Activated B cell treated with CpG ODN at 0.5 μM for 24 hours (primary cell): ENCODE measurements at regions not wholly inside any gene's neighbourhood (a gene's known extent, or its start where the extent isn't known, plus 50 kb on each side); places are given as distances from the start of the nearest gene placed in this dataset.

Experiments
- ATAC-seq: fragments of 200-7000 bp; cut with Tn5 transposase; one replicate; pipeline ENCODE4 v1.10.0; 2021; ENCODE audit warnings: low read depth, mild to moderate bottlenecking, moderate library complexity
- CTCF ChIA-PET: fragments of 350-600 bp; sonication (Branson Sonifier 250); formaldehyde crosslinking; loops from one replicate; lab custom pipeline; 2021; ENCODE audit warnings: antibody characterized with exemption; lab: Charles Lee
- POLR2A ChIA-PET: fragments of 350-600 bp; sonication (Branson Sonifier 250); formaldehyde crosslinking; loops from one replicate; lab custom pipeline; 2021; ENCODE audit warnings: antibody characterized with exemption; lab: Charles Lee
- DNase-seq: peaks from one replicate; pipeline ENCODE4 v3.0.0; 2022
- H3K27ac Mint-ChIP-seq: one replicate; pipeline ENCODE4 v1.8.0; 2020; ENCODE audit warnings: mixed read lengths
- H3K27me3 Mint-ChIP-seq: one replicate; pipeline ENCODE4 v1.8.0; 2021; ENCODE audit warnings: mixed read lengths
- H3K36me3 Mint-ChIP-seq: one replicate; pipeline ENCODE4 v1.8.0; 2021; ENCODE audit warnings: low read depth, mixed read lengths
- H3K4me1 Mint-ChIP-seq: one replicate; pipeline ENCODE4 v1.8.0; 2021; ENCODE audit warnings: mixed read lengths
- H3K4me3 Mint-ChIP-seq: one replicate; pipeline ENCODE4 v1.8.0; 2020; ENCODE audit warnings: mild to moderate bottlenecking, mixed read lengths
- H3K9me3 Mint-ChIP-seq: one replicate; pipeline ENCODE4 v1.8.0; 2020; ENCODE audit warnings: mixed read lengths
- CTCF ChIP-seq: fragments of 200-600 bp; IDR thresholded peaks from one replicate; pipeline ENCODE4 v1.8.0; 2022; ENCODE audit warnings: antibody characterized with exemption, mild to moderate bottlenecking
- intact Hi-C: fragments of 100-400 bp; cut with micrococcal nuclease; formaldehyde crosslinking; loops from one replicate; pipeline ENCODE4 v1.15.1; 2024

- no peaks in the 10 kb centered on the region for H3K27me3 Mint-ChIP-seq
Observed at GRCh38 chr7:92956575-92956974, 120.2 kb upstream of the CDK6 start.

GRCh38 chr7:92955081-92955480, 118.7 kb upstream of the CDK6 start:
- ChIA-PET CTCF (no interaction called here), POLR2A (no interaction called here)
- ATAC-seq (no peak), DNase-seq (no peak)
- TF ChIP-seq CTCF, result no peak
- Mint-ChIP-seq H3K4me3 (no peak overlapping the region), H3K36me3 (no peaks in the 10 kb centered on the region), H3K9me3 (peaks cover 16% of the 10 kb centered on the region), H3K27me3 (no peaks in the 10 kb centered on the region), H3K27ac (no peak overlapping the region), H3K4me1 (no peaks in the 10 kb centered on the region)
- intact Hi-C loops, result no loop called here

More at GRCh38 chr7:92956575-92956974, 120.2 kb upstream of the CDK6 start:
- Mint-ChIP-seq H3K36me3 (no peaks in the 10 kb centered on the region), H3K27ac (no peak overlapping the region), H3K4me3 (no peak overlapping the region), H3K9me3 (peaks cover 16% of the 10 kb centered on the region), H3K4me1 (no peaks in the 10 kb centered on the region)
- ChIA-PET POLR2A (no interaction called here), CTCF (no interaction called here)
- intact Hi-C loops, result no loop called here
- DNase-seq (no peak), ATAC-seq (no peak)
- TF ChIP-seq CTCF, result no peak

- POLR2A ChIA-PET, result no interaction called here
- Mint-ChIP-seq H3K9me3 (peaks cover 13% of the 10 kb centered on the region), H3K36me3 (no peaks in the 10 kb centered on the region), H3K27me3 (no peaks in the 10 kb centered on the region), H3K4me3 (no peak overlapping the region), H3K27ac (no peak overlapping the region), H3K4me1 (no peaks in the 10 kb centered on the region)
- ATAC-seq (no peak), DNase-seq (no peak)
- no peak for TF ChIP-seq CTCF
- CTCF ChIA-PET, result no interaction called here
- intact Hi-C loops, result no loop called here
Observed at GRCh38 chr7:92953657-92954056, 117.3 kb upstream of the CDK6 start.

- CTCF ChIA-PET, result no interaction called here
- no peaks in the 10 kb centered on the region for H3K9me3 Mint-ChIP-seq
Observed at GRCh38 chr7:92949748-92950147, 113.4 kb upstream of the CDK6 start.

GRCh38 chr7:92945840-92946239, 109.5 kb upstream of the CDK6 start:
- ATAC-seq (no peak), DNase-seq (no peak)
- intact Hi-C loops, result no loop called here
- no peaks in the 10 kb centered on the region for H3K4me1 Mint-ChIP-seq
- H3K9me3 Mint-ChIP-seq, result peaks cover 2% of the 10 kb centered on the region
- H3K4me3 Mint-ChIP-seq, result no peak overlapping the region
- H3K27ac Mint-ChIP-seq, result no peak overlapping the region
- CTCF ChIA-PET, result no interaction called here
- TF ChIP-seq CTCF, result no peak
- no peaks in the 10 kb centered on the region for H3K36me3 Mint-ChIP-seq
- H3K27me3 Mint-ChIP-seq, result no peaks in the 10 kb centered on the region
- POLR2A ChIA-PET, result no interaction called here

More at GRCh38 chr7:92949748-92950147, 113.4 kb upstream of the CDK6 start:
- H3K27ac Mint-ChIP-seq, result no peak overlapping the region
- H3K27me3 Mint-ChIP-seq, result no peaks in the 10 kb centered on the region
- POLR2A ChIA-PET, result no interaction called here
- ATAC-seq (no peak), DNase-seq (no peak)
- TF ChIP-seq CTCF, result no peak
- intact Hi-C loops, result no loop called here
- no peak overlapping the region for H3K4me3 Mint-ChIP-seq
- H3K36me3 Mint-ChIP-seq, result no peaks in the 10 kb centered on the region
- no peaks in the 10 kb centered on the region for H3K4me1 Mint-ChIP-seq
